Spleen (tissue), 7 donors: ENCODE measurements at regions not wholly inside any gene's neighbourhood (a gene's known extent, or its start where the extent isn't known, plus 50 kb on each side); places are given as distances from the start of the nearest gene placed in this dataset.

Experiments
- CTCF ChIP-seq, 11 experiments: fragments of 200-600 bp in 7 of 11; fragments of 450-650 bp in 4 of 11; sonication (generic) in 4 of 11; IDR thresholded peaks in 8 of 11; conservative IDR thresholded peaks in 3 of 11; 1 replicate in 7 of 11; 2 replicates in 4 of 11; pipeline versions ENCODE4 v1.4.0 to v1.8.0; 2016 to 2021; ENCODE audit warnings: antibody characterized with exemption in 11 of 11, inconsistent platforms in 4 of 11, mild to moderate bottlenecking in 1 of 11
- POLR2A ChIP-seq, 3 donors: fragments of 450-650 bp; IDR thresholded peaks; one replicate each; pipeline ENCODE4 v1.5.1; 2017; ENCODE audit warnings: antibody characterized with exemption in 3 of 3, mild to moderate bottlenecking in 1 of 3
- POLR2AphosphoS5 ChIP-seq, 3 donors: sonication (generic); formaldehyde crosslinking; IDR thresholded peaks; one replicate each; pipeline ENCODE4 v1.5.1; 2017; ENCODE audit warnings: antibody characterized with exemption in 3 of 3
- donor health status: DM: no; HTN: no; CAD: no; lungs with moderate emphysema.
- donor health status: DM: no; HTN: no; CAD: no.
- donor health status: DM: no; HTN: no; CAD: no.

GRCh38 chr1:117691942-117692341, 86.1 kb downstream of the TENT5C start:
- no peak for TF ChIP-seq POLR2AphosphoS5 (IDR thresholded peaks at IDR 0.05)
- no peak for TF ChIP-seq CTCF (IDR thresholded peaks at IDR 0.05 in 8 of 11, conservative IDR thresholded peaks at IDR 0.05 in 3 of 11)
- TF ChIP-seq POLR2A (IDR thresholded peaks at IDR 0.05), result no peak
